Activated CD4-positive, CD25-positive, alpha-beta regulatory T cell treated with anti-CD3 and anti-CD28 coated beads, Interleukin-2, amount 50 U/mL, for 24 hours (primary cell): ENCODE measurements at regions not wholly inside any gene's neighbourhood (a gene's known extent, or its start where the extent isn't known, plus 50 kb on each side); places are given as distances from the start of the nearest gene placed in this dataset.
"Not testable (repeated sequence)": the region's sequence is repeated elsewhere in the genome, so short reads cannot be mapped to it uniquely, and the experiment has no call there.

ENCODE experiments used
- ATAC-seq, 2 donors: fragments of 150-1000 bp; cut with Tn5 transposase; one replicate each; pipeline ENCODE4 v1.10.0; 2021; ENCODE audit warnings: mild to moderate bottlenecking in 1 of 2, moderate library complexity in 1 of 2

GRCh38 chrX:15114743-15115566 lies 154.9 kb downstream of the ASB9 start:
- no peak for ATAC-seq

GRCh38 chrX:15107367-15107988 lies 162.4 kb downstream of the ASB9 start:
- no peak for ATAC-seq

- ATAC-seq = no peak
Observed at GRCh38 chrX:15098505-15098904, 171.4 kb downstream of the ASB9 start.

GRCh38 chrX:15087747-15088146 lies 182.1 kb downstream of the ASB9 start:
- ATAC-seq = no peak

DNA sequence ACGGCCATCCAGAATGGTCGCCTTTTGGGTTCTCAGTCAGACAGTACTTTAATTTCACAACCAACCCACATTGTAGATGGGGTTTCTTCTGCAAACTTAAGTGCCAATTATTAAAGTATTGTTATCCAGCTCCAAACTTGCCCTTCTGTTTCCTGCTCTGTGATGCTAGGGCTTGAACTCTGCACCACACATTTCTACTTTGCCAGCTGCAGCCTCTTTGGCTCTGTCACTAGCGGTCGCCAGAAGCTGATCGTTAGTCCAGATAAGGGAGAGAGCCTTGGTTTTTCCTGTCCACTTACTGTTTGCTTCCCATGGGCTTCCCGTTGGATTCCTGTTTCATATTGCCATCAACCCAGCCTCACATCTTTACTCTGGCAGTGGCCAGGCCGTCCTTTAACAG lies 196.6 kb downstream of the ASB9 start:
- no peak for ATAC-seq

GRCh38 chrX:15072880-15073279 lies 197.0 kb downstream of the ASB9 start:
- ATAC-seq = no peak

- no peak for ATAC-seq
Observed at GRCh38 chrX:15072259-15072658, 197.6 kb downstream of the ASB9 start.

DNA sequence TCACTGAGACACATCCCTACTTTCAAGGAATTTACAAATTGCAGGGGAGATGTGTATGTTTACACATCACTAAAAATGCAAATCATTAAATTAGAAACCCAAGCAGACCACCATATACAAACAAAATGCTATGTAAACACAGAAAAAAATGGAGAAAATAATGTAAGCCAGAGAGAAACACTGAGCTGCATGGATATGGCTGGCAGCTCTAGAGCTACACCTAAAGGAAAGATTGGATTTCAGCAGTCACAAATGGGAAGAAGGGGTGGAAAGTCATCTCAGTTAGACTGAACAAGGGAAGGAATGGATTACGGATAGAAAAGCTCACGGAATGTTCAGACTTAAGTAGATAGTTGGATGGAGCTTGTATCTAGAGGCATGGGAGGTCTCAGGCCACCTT lies 186.3 kb downstream of the MOSPD2 start:
- ATAC-seq = no peak

GRCh38 chrX:15056044-15056443 lies 182.8 kb downstream of the MOSPD2 start:
- ATAC-seq = no peak

- ATAC-seq = no peak
Observed at GRCh38 chrX:15055146-15055930, 182.1 kb downstream of the MOSPD2 start.

DNA sequence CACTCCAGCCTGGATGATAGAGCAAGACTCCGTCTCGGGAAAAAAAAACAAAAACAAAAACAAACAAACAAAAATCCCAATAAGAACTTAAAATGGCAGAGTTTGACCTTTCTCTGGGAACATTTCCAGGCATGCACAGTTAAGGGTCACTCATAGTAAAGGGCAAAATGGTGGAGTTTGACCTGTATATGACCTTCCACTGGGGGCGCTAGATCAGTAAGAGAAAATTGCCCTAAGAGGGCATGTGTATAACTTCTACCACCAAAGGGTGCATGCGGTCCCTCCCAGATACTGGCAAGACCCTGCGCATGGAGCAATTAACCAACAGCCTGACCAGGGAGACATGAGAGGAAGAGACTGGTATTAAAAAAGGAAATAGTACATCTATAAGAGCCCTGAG lies 177.2 kb downstream of the MOSPD2 start:
- no peak for ATAC-seq

GRCh38 chrX:15043538-15043937 lies 170.3 kb downstream of the MOSPD2 start:
- ATAC-seq = peak in 1 of 2 donors; percentile 17

DNA sequence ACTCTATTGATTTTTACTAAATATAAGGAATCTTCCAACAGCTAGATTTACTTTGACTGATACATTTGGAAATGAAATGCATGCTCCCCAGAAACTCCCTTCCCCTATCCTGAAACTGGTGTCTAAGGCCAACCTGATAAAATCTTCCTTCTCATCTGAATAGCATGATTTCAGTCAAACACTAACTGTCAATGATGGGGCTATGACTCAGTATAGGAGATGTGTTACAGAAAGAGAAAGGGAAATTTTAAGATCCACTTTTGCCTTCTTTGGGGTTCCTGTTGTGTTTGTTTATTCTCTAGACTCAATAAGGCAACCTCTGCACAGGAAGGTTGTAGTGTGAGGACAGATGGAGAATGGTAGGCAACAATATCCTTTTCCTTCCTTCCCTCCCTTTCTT lies 160.7 kb downstream of the MOSPD2 start:
- ATAC-seq = peak in 1 of 2 donors; percentile 36

- no peak for ATAC-seq
Observed at GRCh38 chrX:15017491-15017890, 144.3 kb downstream of the MOSPD2 start.

GRCh38 chrX:15016051-15016450 lies 142.8 kb downstream of the MOSPD2 start:
- ATAC-seq = peak in 1 of 2 donors; percentile 53

DNA sequence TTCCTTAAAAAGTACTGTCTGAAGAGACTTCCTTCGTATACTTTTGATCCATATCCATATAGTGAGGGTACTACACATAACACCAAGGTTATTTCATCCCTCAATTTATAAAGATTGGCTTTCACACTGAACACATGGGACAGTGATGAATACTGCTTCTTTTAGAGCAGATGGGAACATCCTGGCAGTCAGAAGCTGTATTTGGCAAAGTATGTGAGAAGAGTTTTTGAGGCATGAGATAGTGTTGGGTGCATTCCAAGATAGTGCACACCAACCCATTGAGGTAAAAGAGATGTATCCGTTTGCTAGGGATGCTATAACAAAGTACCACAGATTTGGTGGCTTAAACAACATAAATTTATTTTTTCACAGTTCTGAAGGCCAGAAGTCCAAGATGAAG lies 141.1 kb downstream of the MOSPD2 start:
- ATAC-seq = no peak

- no peak for ATAC-seq
Observed at GRCh38 chrX:15013461-15013860, 140.2 kb downstream of the MOSPD2 start.

GRCh38 chrX:14997271-14997670 lies 124.0 kb downstream of the MOSPD2 start:
- ATAC-seq = no peak

- ATAC-seq = not testable (repeated sequence)
Observed at GRCh38 chrX:14984425-14984824, 111.2 kb downstream of the MOSPD2 start.
